SK-N-SH (cell line): ENCODE measurements at regions not wholly inside any gene's neighbourhood (a gene's known extent, or its start where the extent isn't known, plus 50 kb on each side); places are given as distances from the start of the nearest gene placed in this dataset.
A peak's percentile ranks its signal among the peaks of the same experiment; 100 is the strongest.
"Not testable (repeated sequence)": the region's sequence is repeated elsewhere in the genome, so short reads cannot be mapped to it uniquely, and the experiment has no call there.

Experiments
- EZH2phosphoT487 ChIP-seq: fragments of 200-600 bp; sonication (generic); IDR thresholded peaks from 2 replicates; pipeline ENCODE4 v1.6.1; 2017; ENCODE audit warnings: low read depth, mixed run types, mild to moderate bottlenecking, antibody characterized with exemption, moderate library complexity, borderline replicate concordance
- GABPA ChIP-seq: IDR thresholded peaks from 2 replicates; pipeline ENCODE4 v1.4.0; 2012; ENCODE audit warnings: low read depth, mild to moderate bottlenecking
- MXI1 ChIP-seq: IDR thresholded peaks from 2 replicates; pipeline ENCODE4 v1.6.1; 2012; ENCODE audit warnings: mild to moderate bottlenecking, low read depth, low read length, improper control_type of control experiment
- NFIC ChIP-seq: IDR thresholded peaks from 2 replicates; pipeline ENCODE4 v1.4.0; 2012; ENCODE audit warnings: borderline replicate concordance
- RAD21 ChIP-seq: IDR thresholded peaks from 2 replicates; pipeline ENCODE4 v1.6.1; 2012; ENCODE audit warnings: mild to moderate bottlenecking, low read length
- RCOR1 ChIP-seq: fragments of 150-350 bp; IDR thresholded peaks from 2 replicates; pipeline ENCODE4 v1.6.1; 2017; ENCODE audit warnings: antibody characterized with exemption, low read length
- REST ChIP-seq: IDR thresholded peaks from 2 replicates; pipeline ENCODE4 v1.6.1; 2012; ENCODE audit warnings: mild to moderate bottlenecking, low read depth, low read length, moderate library complexity
- TF ChIP-seq, protein P1 (sequence below): fragments of 200-600 bp; sonication (generic); IDR thresholded peaks from 2 replicates; pipeline ENCODE4 v1.6.1; 2017; ENCODE audit warnings: antibody characterized with exemption, mild to moderate bottlenecking, moderate library complexity

DNA sequence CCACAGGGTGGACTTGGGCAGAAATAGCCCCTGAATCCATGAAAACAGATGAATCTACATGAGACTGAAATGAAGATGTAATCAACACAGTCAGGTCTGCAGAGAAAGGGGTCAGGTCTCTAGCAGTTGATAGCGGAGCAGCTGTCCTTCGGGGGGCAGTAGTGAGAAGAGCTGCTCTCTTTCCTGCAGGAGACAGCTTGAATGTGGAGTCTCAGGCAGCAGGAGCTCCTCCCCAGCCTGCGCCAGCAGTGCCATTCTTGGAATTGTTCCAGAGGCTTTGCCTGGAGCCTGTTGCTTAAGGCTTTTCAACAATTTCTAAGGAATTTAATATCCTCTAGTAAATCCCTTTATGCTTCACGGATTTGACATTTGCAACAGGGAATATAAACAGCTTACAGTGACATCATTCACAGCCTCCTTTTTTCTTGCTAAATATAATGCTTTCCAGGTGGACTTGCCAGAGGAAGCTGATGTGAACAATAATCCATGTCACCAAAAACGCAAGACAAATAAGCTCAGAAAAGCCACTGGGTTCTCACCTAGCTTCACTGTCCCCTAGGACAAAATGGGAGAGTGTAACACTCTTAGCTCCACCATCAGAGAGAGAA lies 1535.1 kb downstream of the RPIA start:
- TF ChIP-seq NFIC, MXI1, GABPA, EZH2phosphoT487, REST, RCOR1, RAD21: not testable (repeated sequence)
- TF ChIP-seq, protein P1, sequence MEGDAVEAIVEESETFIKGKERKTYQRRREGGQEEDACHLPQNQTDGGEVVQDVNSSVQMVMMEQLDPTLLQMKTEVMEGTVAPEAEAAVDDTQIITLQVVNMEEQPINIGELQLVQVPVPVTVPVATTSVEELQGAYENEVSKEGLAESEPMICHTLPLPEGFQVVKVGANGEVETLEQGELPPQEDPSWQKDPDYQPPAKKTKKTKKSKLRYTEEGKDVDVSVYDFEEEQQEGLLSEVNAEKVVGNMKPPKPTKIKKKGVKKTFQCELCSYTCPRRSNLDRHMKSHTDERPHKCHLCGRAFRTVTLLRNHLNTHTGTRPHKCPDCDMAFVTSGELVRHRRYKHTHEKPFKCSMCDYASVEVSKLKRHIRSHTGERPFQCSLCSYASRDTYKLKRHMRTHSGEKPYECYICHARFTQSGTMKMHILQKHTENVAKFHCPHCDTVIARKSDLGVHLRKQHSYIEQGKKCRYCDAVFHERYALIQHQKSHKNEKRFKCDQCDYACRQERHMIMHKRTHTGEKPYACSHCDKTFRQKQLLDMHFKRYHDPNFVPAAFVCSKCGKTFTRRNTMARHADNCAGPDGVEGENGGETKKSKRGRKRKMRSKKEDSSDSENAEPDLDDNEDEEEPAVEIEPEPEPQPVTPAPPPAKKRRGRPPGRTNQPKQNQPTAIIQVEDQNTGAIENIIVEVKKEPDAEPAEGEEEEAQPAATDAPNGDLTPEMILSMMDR = peak; percentile 38
